ENCODE measurements at regions not wholly inside any gene's neighbourhood (a gene's known extent, or its start where the extent isn't known, plus 50 kb on each side); places are given as distances from the start of the nearest gene placed in this dataset.
A peak's percentile ranks its signal among the peaks of the same experiment; 100 is the strongest.

- DNase-seq = no peak
Observed at GRCh38 chr9:80400624-80401230, 829.0 kb downstream of the TLE4 start.

- DNase-seq = no peak
Observed at GRCh38 chr9:80399606-80400005, 827.8 kb downstream of the TLE4 start.

GRCh38 chr9:80387828-80388227 lies 816.1 kb downstream of the TLE4 start:
- no peak for DNase-seq

- DNase-seq = no peak
Observed at GRCh38 chr9:80385246-80385645, 813.5 kb downstream of the TLE4 start.

GRCh38 chr9:80383331-80383730 lies 811.6 kb downstream of the TLE4 start:
- no peak for DNase-seq

GRCh38 chr9:80382211-80382891 lies 810.6 kb downstream of the TLE4 start:
- no peak for DNase-seq

GRCh38 chr9:80380301-80380700 lies 808.5 kb downstream of the TLE4 start:
- DNase-seq = no peak

GRCh38 chr9:80378669-80379293 lies 807.0 kb downstream of the TLE4 start:
- DNase-seq = peak in 2 of 56 donors; percentile 2 to 32

GRCh38 chr9:80376180-80376579 lies 804.4 kb downstream of the TLE4 start:
- DNase-seq = no peak

- no peak for DNase-seq
Observed at GRCh38 chr9:80375477-80375876, 803.7 kb downstream of the TLE4 start.

- DNase-seq = no peak
Observed at GRCh38 chr9:80369641-80370040, 797.9 kb downstream of the TLE4 start.

- no peak for DNase-seq
Observed at GRCh38 chr9:80366626-80367025, 794.9 kb downstream of the TLE4 start.

GRCh38 chr9:80359941-80360881 lies 788.4 kb downstream of the TLE4 start:
- peak in 4 of 56 donors; percentile 7 to 52 (median 26) for DNase-seq

- no peak for DNase-seq
Observed at GRCh38 chr9:80359291-80359690, 787.5 kb downstream of the TLE4 start.

GRCh38 chr9:80352967-80353366 lies 781.2 kb downstream of the TLE4 start:
- no peak for DNase-seq

GRCh38 chr9:80351612-80352011 lies 779.8 kb downstream of the TLE4 start:
- no peak for DNase-seq

- no peak for DNase-seq
Observed at GRCh38 chr9:80326105-80326504, 754.3 kb downstream of the TLE4 start.

- no peak for DNase-seq
Observed at GRCh38 chr9:80320916-80321315, 749.2 kb downstream of the TLE4 start.

GRCh38 chr9:80320480-80320879 lies 748.7 kb downstream of the TLE4 start:
- DNase-seq = no peak

GRCh38 chr9:80305136-80305535 lies 733.4 kb downstream of the TLE4 start:
- DNase-seq = no peak

- DNase-seq = no peak
Observed at GRCh38 chr9:80294955-80295354, 723.2 kb downstream of the TLE4 start.

- no peak for DNase-seq
Observed at GRCh38 chr9:80294318-80294717, 722.6 kb downstream of the TLE4 start.

Measured in amygdala (tissue), 56 donors.